Endothelial cell of umbilical vein (primary cell): ENCODE measurements at regions not wholly inside any gene's neighbourhood (a gene's known extent, or its start where the extent isn't known, plus 50 kb on each side); places are given as distances from the start of the nearest gene placed in this dataset.

Experiments used
- BruUV-seq: library from RNA; stranded (reverse); fragments of 400-500 nt; replicated peaks from 2 replicates; lab custom pipeline; 2021; lab: Mats Ljungman, UMichigan
- CTCF ChIA-PET: fragments of 300-600, 350-600 bp; sonication (Branson Sonifier 250); formaldehyde crosslinking; loops from one replicate; lab custom pipeline; 2021; ENCODE audit warnings: antibody characterized with exemption, inconsistent platforms; lab: Charles Lee
- POLR2A ChIA-PET: fragments of 300-600, 350-600 bp; sonication (Branson Sonifier 250); formaldehyde crosslinking; loops from one replicate; lab custom pipeline; 2021; ENCODE audit warnings: antibody characterized with exemption, inconsistent platforms; lab: Charles Lee
- DNase-seq: peaks from one replicate; pipeline ENCODE4 v3.0.0-alpha.2; 2011; ENCODE audit warnings: low read depth, low spot score
- FAIRE-seq: peaks from 2 replicates; lab custom pipeline; 2011; peaks lifted over from hg19 to GRCh38; lab: Jason Lieb, UNC
- H2AFZ ChIP-seq: 2 replicates; pipeline ENCODE4 v1.6.0; 2012; ENCODE audit warnings: low read depth, low read length, control low read depth, inconsistent platforms
- H3K27ac ChIP-seq: 2 replicates; pipeline ENCODE4 v1.5.1; 2011; ENCODE audit warnings: low read depth, mild to moderate bottlenecking, control low read depth, low read length, moderate library complexity; ENCODE audit not compliant: insufficient read depth
- H3K27me3 ChIP-seq, 2 experiments: 2 replicates each; pipeline versions ENCODE4 v1.6.0 to v1.6.1; 2011; ENCODE audit warnings: low read length in 2 of 2, mixed read lengths in 1 of 2; ENCODE audit not compliant: control insufficient read depth in 2 of 2, insufficient read depth in 2 of 2
- H3K36me3 ChIP-seq, 2 experiments: 2 replicates in 1 of 2; 3 replicates in 1 of 2; pipeline ENCODE4 v1.5.1; 2011; ENCODE audit warnings: low read length in 2 of 2, mild to moderate bottlenecking in 1 of 2, moderate library complexity in 1 of 2; ENCODE audit not compliant: control insufficient read depth in 2 of 2, insufficient read depth in 2 of 2; ENCODE audit errors: extremely low read depth in 1 of 2
- H3K4me1 ChIP-seq: 3 replicates; pipeline ENCODE4 v1.5.1; 2011; ENCODE audit warnings: mild to moderate bottlenecking, low read length; ENCODE audit not compliant: control insufficient read depth, insufficient read depth; ENCODE audit errors: extremely low read depth
- H3K4me2 ChIP-seq: 2 replicates; pipeline ENCODE4 v1.6.1; 2011; ENCODE audit warnings: low read length, control low read depth, mixed read lengths; ENCODE audit not compliant: insufficient read depth
- H3K4me3 ChIP-seq, 3 experiments: fragments of 200-600 bp in 1 of 3; sonication (generic), shearing (Covaris generic) in 1 of 3; replicated peaks in 1 of 3; 2 replicates each; pipeline ENCODE4 v1.5.1; 2011 to 2016; ENCODE audit warnings: control low read depth in 3 of 3, low read length in 3 of 3, mild to moderate bottlenecking in 2 of 3, inconsistent platforms in 1 of 3, low read depth in 1 of 3, moderate library complexity in 1 of 3; ENCODE audit not compliant: insufficient read depth in 1 of 3
- H3K79me2 ChIP-seq: 2 replicates; pipeline ENCODE4 v1.6.0; 2012; ENCODE audit warnings: low read length, inconsistent platforms; ENCODE audit not compliant: control insufficient read depth, insufficient read depth
- H3K9ac ChIP-seq: replicated peaks from 2 replicates; pipeline ENCODE3; 2011; ENCODE audit warnings: low read length, control low read depth; ENCODE audit not compliant: insufficient read depth; ENCODE audit errors: extremely low read depth
- H3K9me1 ChIP-seq: replicated peaks from 3 replicates; pipeline ENCODE4 v1.6.0; 2011; ENCODE audit warnings: mild to moderate bottlenecking, low read length; ENCODE audit not compliant: control insufficient read depth, insufficient read depth; ENCODE audit errors: extremely low read depth
- H3K9me3 ChIP-seq: replicated peaks from 2 replicates; pipeline ENCODE4 v1.5.1; 2012; ENCODE audit warnings: low read length, inconsistent platforms; ENCODE audit not compliant: control insufficient read depth, insufficient read depth
- H4K20me1 ChIP-seq: replicated peaks from 2 replicates; pipeline ENCODE3; 2011; ENCODE audit warnings: mild to moderate bottlenecking, low read length; ENCODE audit not compliant: control insufficient read depth, insufficient read depth; ENCODE audit errors: extremely low read depth
- EZH2 ChIP-seq: IDR thresholded peaks from 2 replicates; pipeline ENCODE4 v1.6.1; 2012; ENCODE audit warnings: borderline replicate concordance, low read depth, mild to moderate bottlenecking, moderate library complexity, low read length, inconsistent platforms; ENCODE audit not compliant: severe bottlenecking
- FOS ChIP-seq: IDR thresholded peaks from 2 replicates; pipeline ENCODE4 v1.6.1; 2011; ENCODE audit warnings: mild to moderate bottlenecking, low read length, moderate library complexity, borderline replicate concordance; ENCODE audit not compliant: insufficient read depth
- GATA2 ChIP-seq: IDR thresholded peaks from 2 replicates; pipeline ENCODE4 v1.7.0; 2011; ENCODE audit warnings: low read depth, mild to moderate bottlenecking, moderate library complexity, mixed read lengths, low read length; ENCODE audit not compliant: insufficient read length, insufficient read depth
- JUN ChIP-seq: IDR thresholded peaks from 2 replicates; pipeline ENCODE4 v1.6.1; 2011; ENCODE audit warnings: borderline replicate concordance, low read depth; ENCODE audit not compliant: insufficient read length, insufficient read depth
- MYC ChIP-seq: IDR thresholded peaks from one replicate; pipeline ENCODE4 v1.6.1; 2011; ENCODE audit warnings: mild to moderate bottlenecking, low read depth, low read length
- POLR2A ChIP-seq: IDR thresholded peaks from 2 replicates; pipeline ENCODE4 v1.6.1; 2012; ENCODE audit warnings: low read depth, mild to moderate bottlenecking, control low read depth, low read length
- POLR2AphosphoS5 ChIP-seq: IDR thresholded peaks from 2 replicates; pipeline ENCODE4 v1.6.1; 2012; ENCODE audit warnings: low read depth, mild to moderate bottlenecking, control low read depth, low read length, moderate library complexity; ENCODE audit not compliant: insufficient read depth
- dilution Hi-C: fragments of 300-500 bp; cut with MboI; formaldehyde crosslinking; loops from one replicate; pipeline ENCODE4 v1.15.0; 2019; ENCODE audit warnings: low sequenced_read_pairs; ENCODE audit not compliant: extremely low pct_ligation_motif_present
- intact Hi-C: fragments of 100-400 bp; cut with micrococcal nuclease; formaldehyde crosslinking; loops from one replicate; pipeline ENCODE4 v1.10.0; 2022
- TF ChIP-seq, protein P1 (sequence below): IDR thresholded peaks from 2 replicates; pipeline ENCODE4 v1.6.1; 2011; ENCODE audit not compliant: insufficient read depth, insufficient read length
- TF ChIP-seq, protein P2 (sequence below), 2 donors: IDR thresholded peaks; 1 replicate in 1 of 2; 2 replicates in 1 of 2; pipeline ENCODE4 v1.5.1; 2011; ENCODE audit warnings: low read length in 2 of 2, mild to moderate bottlenecking in 2 of 2, moderate library complexity in 2 of 2, control low read depth in 1 of 2, inconsistent platforms in 1 of 2, low read depth in 1 of 2; ENCODE audit not compliant: insufficient read depth in 1 of 2; ENCODE audit errors: extremely low read depth in 1 of 2

DNA sequence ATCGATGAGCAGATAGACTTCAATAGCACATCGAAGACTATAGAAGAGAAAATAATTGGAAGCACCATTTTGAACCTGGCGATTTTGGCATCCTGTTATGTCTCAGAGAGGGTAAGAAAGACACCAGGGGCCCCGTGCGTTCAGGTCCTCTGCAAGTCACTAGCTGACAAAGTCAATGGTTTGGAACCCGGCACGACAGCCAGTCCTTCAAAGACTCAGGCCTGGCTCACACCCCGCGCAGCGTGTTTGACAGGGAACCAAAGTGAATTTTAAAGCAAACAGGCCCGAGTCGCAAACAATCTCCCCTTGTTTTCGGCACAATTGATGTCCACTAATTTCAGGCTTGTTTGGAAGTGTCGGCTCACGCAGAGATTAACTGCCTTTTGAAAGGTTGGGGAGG lies 716.6 kb downstream of the BRD1 start:
- no peaks in the 10 kb centered on the region for H3K36me3 ChIP-seq
- H3K4me1 ChIP-seq, result no peaks in the 10 kb centered on the region
- no peak overlapping the region for H3K4me2 ChIP-seq
- TF ChIP-seq POLR2A (no peak), GATA2 (no peak), FOS (no peak), MYC (no peak), JUN (no peak), EZH2 (no peak), POLR2AphosphoS5 (no peak)
- TF ChIP-seq, protein P1, sequence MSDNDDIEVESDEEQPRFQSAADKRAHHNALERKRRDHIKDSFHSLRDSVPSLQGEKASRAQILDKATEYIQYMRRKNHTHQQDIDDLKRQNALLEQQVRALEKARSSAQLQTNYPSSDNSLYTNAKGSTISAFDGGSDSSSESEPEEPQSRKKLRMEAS, result no peak
- TF ChIP-seq, protein P2, sequence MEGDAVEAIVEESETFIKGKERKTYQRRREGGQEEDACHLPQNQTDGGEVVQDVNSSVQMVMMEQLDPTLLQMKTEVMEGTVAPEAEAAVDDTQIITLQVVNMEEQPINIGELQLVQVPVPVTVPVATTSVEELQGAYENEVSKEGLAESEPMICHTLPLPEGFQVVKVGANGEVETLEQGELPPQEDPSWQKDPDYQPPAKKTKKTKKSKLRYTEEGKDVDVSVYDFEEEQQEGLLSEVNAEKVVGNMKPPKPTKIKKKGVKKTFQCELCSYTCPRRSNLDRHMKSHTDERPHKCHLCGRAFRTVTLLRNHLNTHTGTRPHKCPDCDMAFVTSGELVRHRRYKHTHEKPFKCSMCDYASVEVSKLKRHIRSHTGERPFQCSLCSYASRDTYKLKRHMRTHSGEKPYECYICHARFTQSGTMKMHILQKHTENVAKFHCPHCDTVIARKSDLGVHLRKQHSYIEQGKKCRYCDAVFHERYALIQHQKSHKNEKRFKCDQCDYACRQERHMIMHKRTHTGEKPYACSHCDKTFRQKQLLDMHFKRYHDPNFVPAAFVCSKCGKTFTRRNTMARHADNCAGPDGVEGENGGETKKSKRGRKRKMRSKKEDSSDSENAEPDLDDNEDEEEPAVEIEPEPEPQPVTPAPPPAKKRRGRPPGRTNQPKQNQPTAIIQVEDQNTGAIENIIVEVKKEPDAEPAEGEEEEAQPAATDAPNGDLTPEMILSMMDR (IDR thresholded peaks at IDR 0.05; ENCODE audit: extremely low read depth in 1 of 2, insufficient read depth in 1 of 2, low read depth in 1 of 2, low read length in 2 of 2), result no peak
- H3K4me3 ChIP-seq, result no peak overlapping the region
- H3K79me2 ChIP-seq, result no peaks in the 10 kb centered on the region
- H2AFZ ChIP-seq, result no peak overlapping the region
- intact Hi-C loops, result no loop called here
- FAIRE-seq (no peak), DNase-seq (no peak)
- ChIA-PET POLR2A (no interaction called here), CTCF (no interaction called here)
- dilution Hi-C loops, result no loop called here
- H3K9me3 ChIP-seq, result peaks cover 3% of the 10 kb centered on the region
- H3K27ac ChIP-seq, result no peak overlapping the region
- no peak overlapping the region for H3K9ac ChIP-seq
- H3K27me3 ChIP-seq, result no peaks in the 10 kb centered on the region
- no TSS peak for BruUV-seq
- H4K20me1 ChIP-seq, result no peaks in the 10 kb centered on the region
- no peaks in the 10 kb centered on the region for H3K9me1 ChIP-seq
